DOHH2 (cell line): ENCODE measurements at regions not wholly inside any gene's neighbourhood (a gene's known extent, or its start where the extent isn't known, plus 50 kb on each side); places are given as distances from the start of the nearest gene placed in this dataset.

Source experiments
- CTCF ChIP-seq: fragments of 200-600 bp; sonication (generic); IDR thresholded peaks from one replicate; pipeline ENCODE4 v1.5.1; 2014; ENCODE audit warnings: antibody characterized with exemption, mild to moderate bottlenecking, low read depth, low read length; ENCODE audit not compliant: poor library complexity, severe bottlenecking
- EZH2phosphoT487 ChIP-seq: fragments of 200-600 bp; sonication (generic); IDR thresholded peaks from 2 replicates; pipeline ENCODE4 v1.6.1; 2017; ENCODE audit warnings: borderline replicate concordance, mild to moderate bottlenecking, antibody characterized with exemption, low read length, moderate library complexity, mixed read lengths

GRCh38 chr9:104313396-104314110, 190.5 kb upstream of the OR13F1 start:
- no peak for TF ChIP-seq CTCF
- no peak for TF ChIP-seq EZH2phosphoT487
